ENCODE measurements at regions not wholly inside any gene's neighbourhood (a gene's known extent, or its start where the extent isn't known, plus 50 kb on each side); places are given as distances from the start of the nearest gene placed in this dataset.

DNA sequence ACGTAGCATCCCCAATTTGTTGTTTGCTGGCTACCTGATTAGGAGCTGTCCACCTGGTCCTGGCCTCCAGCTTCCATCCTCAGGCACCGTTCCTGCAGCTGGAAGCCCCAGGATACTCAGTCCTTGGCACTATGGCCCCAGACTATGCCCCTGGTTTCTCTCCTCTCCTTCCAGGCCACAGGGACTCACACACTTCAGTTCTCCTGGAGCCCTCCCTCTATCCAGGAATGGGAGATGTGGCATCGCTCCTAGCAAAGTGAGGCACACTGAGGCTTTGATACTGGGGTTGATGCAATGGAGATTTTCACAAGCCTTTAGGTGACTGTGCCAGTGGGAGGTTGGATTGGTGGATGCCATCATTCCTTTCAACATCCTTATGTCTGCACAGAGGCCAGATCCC, 142.8 kb upstream of the B3GAT1 start:
- Mint-ChIP-seq H3K4me1 (peaks cover 1% of the 10 kb centered on the region), H3K27me3 (ENCODE audit: low read depth) (peaks cover 36% of the 10 kb centered on the region), H3K4me3 (no peak overlapping the region), H3K36me3 (ENCODE audit: low read depth) (no peaks in the 10 kb centered on the region), H3K9me3 (peaks cover 7% of the 10 kb centered on the region), H3K27ac (no peak overlapping the region)
- no peak for TF ChIP-seq CTCF (IDR thresholded peaks at IDR 0.05; ENCODE audit: unreplicated experiment in 3 of 3)

GRCh38 chr11:134554106-134554505, 142.1 kb upstream of the B3GAT1 start:
- Mint-ChIP-seq H3K36me3 (ENCODE audit: low read depth) (no peaks in the 10 kb centered on the region), H3K27ac (no peak overlapping the region), H3K4me3 (no peak overlapping the region), H3K4me1 (no peaks in the 10 kb centered on the region), H3K27me3 (ENCODE audit: low read depth) (peaks cover 39% of the 10 kb centered on the region), H3K9me3 (peaks cover 7% of the 10 kb centered on the region)
- TF ChIP-seq CTCF (IDR thresholded peaks at IDR 0.05; ENCODE audit: unreplicated experiment in 3 of 3), result no peak

- no peak overlapping the region for H3K27ac Mint-ChIP-seq
- H3K27me3 Mint-ChIP-seq (ENCODE audit: low read depth), result peaks cover 37% of the 10 kb centered on the region
- H3K9me3 Mint-ChIP-seq, result peaks cover 12% of the 10 kb centered on the region
- no peaks in the 10 kb centered on the region for H3K36me3 Mint-ChIP-seq (ENCODE audit: low read depth)
- no peak overlapping the region for H3K4me3 Mint-ChIP-seq
- no peak for TF ChIP-seq CTCF (IDR thresholded peaks at IDR 0.05; ENCODE audit: unreplicated experiment in 3 of 3)
- H3K4me1 Mint-ChIP-seq, result no peaks in the 10 kb centered on the region
These were observed 140.7 kb upstream of the B3GAT1 start for GRCh38 chr11:134552749-134553148.

GRCh38 chr11:134545521-134545920, 133.5 kb upstream of the B3GAT1 start:
- no peak overlapping the region for H3K4me3 Mint-ChIP-seq
- H3K36me3 Mint-ChIP-seq (ENCODE audit: low read depth), result no peaks in the 10 kb centered on the region
- H3K4me1 Mint-ChIP-seq, result no peaks in the 10 kb centered on the region
- no peak for TF ChIP-seq CTCF (IDR thresholded peaks at IDR 0.05; ENCODE audit: unreplicated experiment in 3 of 3)
- peaks cover 23% of the 10 kb centered on the region for H3K27me3 Mint-ChIP-seq (ENCODE audit: low read depth)
- peaks cover 7% of the 10 kb centered on the region for H3K9me3 Mint-ChIP-seq
- H3K27ac Mint-ChIP-seq, result no peak overlapping the region

- H3K9me3 Mint-ChIP-seq, result peaks cover 9% of the 10 kb centered on the region
These were observed 132.2 kb upstream of the B3GAT1 start for GRCh38 chr11:134544095-134544815.

More at GRCh38 chr11:134544095-134544815, 132.2 kb upstream of the B3GAT1 start:
- Mint-ChIP-seq H3K27me3 (ENCODE audit: low read depth) (peaks cover 29% of the 10 kb centered on the region), H3K36me3 (ENCODE audit: low read depth) (no peaks in the 10 kb centered on the region), H3K27ac (no peak overlapping the region), H3K4me1 (no peaks in the 10 kb centered on the region), H3K4me3 (no peak overlapping the region)
- no peak for TF ChIP-seq CTCF (IDR thresholded peaks at IDR 0.05; ENCODE audit: unreplicated experiment in 3 of 3)

All from nephron (organoid).